DND-41 (cell line): ENCODE measurements at regions not wholly inside any gene's neighbourhood (a gene's known extent, or its start where the extent isn't known, plus 50 kb on each side); places are given as distances from the start of the nearest gene placed in this dataset.

Experiments used
- EZH2 ChIP-seq: IDR thresholded peaks from 3 replicates; pipeline ENCODE4 v1.6.1; 2012; ENCODE audit warnings: borderline replicate concordance, low read depth, mild to moderate bottlenecking, moderate library complexity, low read length, inconsistent platforms; ENCODE audit not compliant: severe bottlenecking
- TF ChIP-seq, protein P1 (sequence below): IDR thresholded peaks from 2 replicates; pipeline ENCODE4 v1.5.1; 2012; ENCODE audit warnings: borderline replicate concordance, low read length, moderate library complexity, mild to moderate bottlenecking; ENCODE audit not compliant: poor library complexity, severe bottlenecking; ENCODE audit errors: extremely low read depth

- TF ChIP-seq, protein P1, sequence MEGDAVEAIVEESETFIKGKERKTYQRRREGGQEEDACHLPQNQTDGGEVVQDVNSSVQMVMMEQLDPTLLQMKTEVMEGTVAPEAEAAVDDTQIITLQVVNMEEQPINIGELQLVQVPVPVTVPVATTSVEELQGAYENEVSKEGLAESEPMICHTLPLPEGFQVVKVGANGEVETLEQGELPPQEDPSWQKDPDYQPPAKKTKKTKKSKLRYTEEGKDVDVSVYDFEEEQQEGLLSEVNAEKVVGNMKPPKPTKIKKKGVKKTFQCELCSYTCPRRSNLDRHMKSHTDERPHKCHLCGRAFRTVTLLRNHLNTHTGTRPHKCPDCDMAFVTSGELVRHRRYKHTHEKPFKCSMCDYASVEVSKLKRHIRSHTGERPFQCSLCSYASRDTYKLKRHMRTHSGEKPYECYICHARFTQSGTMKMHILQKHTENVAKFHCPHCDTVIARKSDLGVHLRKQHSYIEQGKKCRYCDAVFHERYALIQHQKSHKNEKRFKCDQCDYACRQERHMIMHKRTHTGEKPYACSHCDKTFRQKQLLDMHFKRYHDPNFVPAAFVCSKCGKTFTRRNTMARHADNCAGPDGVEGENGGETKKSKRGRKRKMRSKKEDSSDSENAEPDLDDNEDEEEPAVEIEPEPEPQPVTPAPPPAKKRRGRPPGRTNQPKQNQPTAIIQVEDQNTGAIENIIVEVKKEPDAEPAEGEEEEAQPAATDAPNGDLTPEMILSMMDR, result no peak
- no peak for TF ChIP-seq EZH2
Measured at GRCh38 chr9:4423207-4423610, 67.1 kb upstream of the SLC1A1 start.
